Right ventricle myocardium inferior (tissue), 1 donor: ENCODE measurements at regions not wholly inside any gene's neighbourhood (a gene's known extent, or its start where the extent isn't known, plus 50 kb on each side); places are given as distances from the start of the nearest gene placed in this dataset.

Experiments
- ATAC-seq: fragments of 200-7000 bp; cut with Tn5 transposase; one replicate; pipeline ENCODE4 v1.9.1; 2020; ENCODE audit warnings: mild to moderate bottlenecking, moderate library complexity
- DNase-seq: peaks from one replicate; pipeline ENCODE4 v3.0.0; 2021; ENCODE audit errors: missing footprints
- intact Hi-C: fragments of 100-400 bp; cut with DNase I; formaldehyde crosslinking; loops from one replicate; pipeline ENCODE4 v1.11.0; 2022
- donor health status: DM: no; HTN: yes; CAD: no; lungs with severe emphysema.

DNA sequence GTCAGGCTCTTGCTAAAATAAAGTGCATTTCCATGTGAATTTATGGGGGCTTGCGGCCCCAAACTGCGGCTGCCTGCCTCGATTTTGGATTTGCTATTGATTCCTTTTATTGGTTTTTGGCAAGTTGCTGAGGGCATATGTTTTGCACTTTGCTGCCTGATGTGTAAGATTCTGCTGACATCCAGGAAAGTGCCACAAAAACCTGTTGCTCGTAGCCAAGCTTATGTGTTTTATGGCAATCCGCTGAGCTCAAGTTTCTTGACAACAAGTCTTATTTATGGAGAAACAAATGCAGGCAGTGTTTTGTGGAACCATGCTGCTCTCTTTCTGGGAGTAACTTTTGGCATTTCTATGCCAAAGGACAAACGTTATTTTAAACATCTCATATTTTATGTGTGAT is 97.3 kb upstream of the DDIT4L start:
- ATAC-seq: no peak
- intact Hi-C loops: no loop called here
- no peak for DNase-seq

DNA sequence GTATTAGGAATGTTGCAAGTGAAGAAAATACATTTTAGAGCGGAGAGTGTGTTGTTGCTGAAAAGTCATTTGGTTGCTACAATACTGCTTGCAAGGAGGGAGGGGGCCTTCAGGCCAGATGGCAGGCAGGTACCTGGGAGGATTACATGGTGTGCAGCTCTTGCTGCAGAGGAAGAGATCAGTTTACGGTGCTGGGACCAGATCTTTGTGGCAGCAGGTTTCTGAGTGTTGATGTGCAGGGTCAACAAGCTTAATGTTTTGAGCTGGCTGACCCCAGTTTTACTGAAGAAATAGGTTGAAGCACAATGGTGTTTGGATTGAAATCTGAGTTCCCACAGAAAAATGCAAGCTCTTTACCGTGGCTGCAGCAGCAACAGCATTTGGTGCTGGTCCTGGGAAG is 96.4 kb upstream of the DDIT4L start:
- intact Hi-C loops: no loop called here
- no peak for ATAC-seq

DNA sequence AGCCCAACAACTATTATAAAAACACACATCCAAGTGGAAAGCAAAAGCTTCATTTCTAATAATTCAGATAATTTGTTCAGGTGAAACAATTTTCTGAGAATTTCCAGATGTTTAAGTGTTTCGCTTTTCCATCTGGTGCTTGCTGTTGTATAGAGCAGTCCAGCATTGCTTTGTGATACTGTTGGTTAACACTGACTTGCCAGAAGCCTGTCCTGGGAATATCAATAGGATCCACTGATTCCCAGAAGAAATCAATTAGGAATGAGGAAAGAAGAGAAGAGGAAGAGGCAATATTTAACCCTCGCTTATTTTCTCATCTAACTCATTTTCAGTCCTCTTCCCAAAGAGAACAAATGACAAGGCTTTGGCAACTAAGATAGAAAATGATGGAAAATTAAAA is 94.9 kb upstream of the DDIT4L start:
- no peak for DNase-seq
- intact Hi-C loops: no loop called here

More for the DNA sequence above, 96.4 kb upstream of the DDIT4L start:
- no peak for DNase-seq

DNA sequence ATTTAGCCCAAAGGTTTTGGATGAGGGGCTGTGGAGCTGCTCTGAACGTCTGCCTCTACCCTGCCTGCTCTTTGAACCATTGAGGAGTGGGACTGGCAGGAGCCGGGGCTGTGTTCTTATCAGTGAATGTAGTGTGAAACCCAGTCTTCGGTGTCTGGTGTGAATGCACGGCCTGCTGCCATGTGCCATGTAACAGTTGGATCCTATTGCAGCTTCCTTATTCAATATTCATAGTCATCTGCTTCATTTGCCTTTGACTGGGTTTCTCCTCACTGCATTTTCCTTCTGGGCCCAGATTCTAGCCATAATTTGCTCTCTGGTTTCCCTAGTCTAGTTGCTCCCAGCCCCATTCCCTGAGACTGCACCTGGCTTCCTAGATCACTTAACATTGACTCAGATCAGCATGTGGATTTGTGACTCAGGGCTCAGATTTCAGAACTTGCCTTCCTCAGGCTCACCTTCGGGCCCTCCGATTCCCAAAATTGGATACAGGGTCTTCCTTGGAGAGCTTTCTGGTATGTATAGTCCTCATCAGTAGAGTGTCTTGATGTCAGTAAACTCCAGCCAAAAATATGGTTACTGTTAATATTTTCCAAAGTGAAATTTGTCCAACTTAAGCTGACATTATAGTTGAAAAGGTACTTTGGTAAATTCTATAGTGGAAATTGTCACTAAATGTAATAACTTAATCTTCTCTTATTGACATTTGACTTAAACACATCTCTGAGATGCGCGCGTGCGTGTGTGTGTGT is 94.0 kb upstream of the DDIT4L start:
- no peak for ATAC-seq

More for the DNA sequence above, 94.9 kb upstream of the DDIT4L start:
- ATAC-seq: no peak

DNA sequence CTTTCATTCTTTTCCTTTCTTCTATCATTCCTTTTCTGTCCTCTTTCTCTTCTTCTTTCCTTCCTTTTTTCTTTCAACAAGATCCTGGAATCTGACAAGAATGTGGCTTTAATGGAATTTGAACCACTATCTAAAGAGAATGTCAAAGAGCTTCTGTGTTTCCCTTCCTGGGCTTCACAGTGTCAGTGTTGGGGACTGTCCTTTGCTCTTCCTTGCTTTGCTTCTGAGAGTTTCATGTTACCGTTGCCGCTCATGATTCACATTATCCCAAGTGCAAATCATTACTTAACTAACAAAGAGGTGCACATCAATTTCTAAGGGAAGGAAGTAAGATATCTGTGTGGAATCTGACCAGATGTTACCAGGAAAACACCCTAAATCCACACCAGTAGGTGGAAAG is 90.5 kb upstream of the DDIT4L start:
- no peak for ATAC-seq
- intact Hi-C loops: no loop called here
- DNase-seq: no peak

More for the DNA sequence above, 94.0 kb upstream of the DDIT4L start:
- DNase-seq: no peak
- intact Hi-C loops: no loop called here

DNA sequence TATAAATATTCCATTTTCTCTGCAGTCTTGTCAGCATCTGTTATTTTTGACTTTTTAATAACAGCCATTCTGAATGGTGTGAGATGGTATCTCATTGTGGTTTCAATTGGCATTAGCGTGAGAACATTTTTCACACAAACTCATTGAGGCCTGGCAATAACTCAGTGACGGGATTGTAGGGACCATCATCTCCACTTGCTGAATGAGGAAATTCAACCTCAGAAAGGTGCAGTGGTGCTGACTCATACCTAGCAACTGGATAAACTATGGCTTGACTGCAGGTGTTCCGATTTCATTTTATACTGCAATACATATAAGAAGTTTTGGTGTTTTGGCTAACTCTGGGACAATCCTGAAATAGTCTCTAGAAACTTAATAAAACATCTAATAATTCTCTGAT is 88.3 kb upstream of the DDIT4L start:
- no peak for DNase-seq
- no peak for ATAC-seq
- intact Hi-C loops: no loop called here

DNA sequence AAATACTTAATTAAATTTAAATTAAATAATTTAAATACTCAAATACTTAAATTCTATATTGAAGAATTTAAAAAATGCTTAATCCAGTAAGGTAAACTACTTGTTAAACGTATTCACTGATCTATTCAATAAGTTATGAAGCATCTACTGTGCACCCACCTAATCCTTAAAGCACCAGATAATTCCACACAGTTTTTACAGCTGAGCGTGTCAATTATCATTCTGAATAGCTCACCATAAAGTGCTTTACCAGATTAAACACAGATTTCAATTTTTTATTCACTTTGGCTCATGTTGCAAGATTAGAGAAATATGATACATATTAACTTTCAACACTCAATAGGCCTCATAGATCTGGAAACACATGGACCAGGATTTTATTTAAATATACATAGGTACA is 79.2 kb upstream of the DDIT4L start:
- ATAC-seq (no peak), DNase-seq (no peak)
- intact Hi-C loops: no loop called here

DNA sequence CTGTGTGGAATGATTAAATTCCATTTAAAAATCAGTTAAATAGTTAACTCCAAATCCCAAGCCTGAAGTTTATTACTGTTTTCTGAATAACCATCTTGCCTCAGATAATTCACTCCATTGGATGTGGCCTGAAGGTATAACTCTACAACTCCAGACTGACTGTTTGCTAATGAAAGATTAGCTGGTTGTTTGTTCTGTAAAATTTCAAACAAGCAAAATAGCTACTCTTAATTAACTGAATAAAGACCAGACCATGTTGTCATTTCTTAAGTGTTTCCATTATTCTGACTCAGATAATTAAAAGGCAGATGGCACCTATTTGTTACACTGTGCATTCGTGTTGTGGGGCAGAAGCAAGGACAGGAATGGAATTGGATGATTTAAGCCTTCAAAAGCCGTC is 78.5 kb upstream of the DDIT4L start:
- intact Hi-C loops: no loop called here
- no peak for DNase-seq
- no peak for ATAC-seq

DNA sequence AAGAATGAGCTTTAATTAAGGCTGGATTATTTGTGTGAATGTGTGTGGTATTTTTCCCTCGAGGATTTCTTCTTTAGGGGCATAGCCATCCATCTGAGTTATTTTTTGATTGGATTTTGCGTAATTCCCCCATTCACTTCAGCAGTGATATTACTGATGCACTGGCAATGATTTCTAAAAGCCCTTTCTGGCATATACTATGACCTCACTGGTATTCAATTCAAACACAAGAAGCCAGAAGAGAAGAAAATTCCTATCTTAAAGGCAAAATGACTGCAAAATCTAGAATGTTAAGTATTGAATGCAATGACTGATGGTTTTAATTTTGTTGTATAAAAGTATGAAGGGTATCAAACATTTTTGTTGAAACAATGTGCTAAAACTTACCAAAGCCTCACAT is 71.1 kb upstream of the DDIT4L start:
- ATAC-seq (no peak), DNase-seq (no peak)
- intact Hi-C loops: no loop called here

DNA sequence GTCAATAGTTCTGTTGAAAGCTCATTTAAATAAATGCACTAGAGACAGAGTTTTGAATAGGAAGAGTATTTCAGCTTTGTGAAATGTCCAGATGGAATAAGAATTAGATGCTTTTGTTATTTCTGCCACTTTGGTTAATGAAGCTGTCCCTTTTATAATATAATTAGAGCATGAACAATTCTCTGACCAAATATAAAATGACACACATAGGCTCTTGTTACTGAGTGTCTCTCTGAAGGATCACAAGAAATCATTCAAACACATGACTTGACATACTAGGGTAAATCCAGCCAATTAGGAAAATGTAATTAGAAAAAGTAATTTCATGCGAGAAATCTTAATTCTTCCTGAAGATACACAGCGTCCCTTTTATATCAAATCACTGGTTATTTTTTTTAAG is 68.4 kb upstream of the DDIT4L start:
- DNase-seq: no peak
- ATAC-seq: no peak

DNA sequence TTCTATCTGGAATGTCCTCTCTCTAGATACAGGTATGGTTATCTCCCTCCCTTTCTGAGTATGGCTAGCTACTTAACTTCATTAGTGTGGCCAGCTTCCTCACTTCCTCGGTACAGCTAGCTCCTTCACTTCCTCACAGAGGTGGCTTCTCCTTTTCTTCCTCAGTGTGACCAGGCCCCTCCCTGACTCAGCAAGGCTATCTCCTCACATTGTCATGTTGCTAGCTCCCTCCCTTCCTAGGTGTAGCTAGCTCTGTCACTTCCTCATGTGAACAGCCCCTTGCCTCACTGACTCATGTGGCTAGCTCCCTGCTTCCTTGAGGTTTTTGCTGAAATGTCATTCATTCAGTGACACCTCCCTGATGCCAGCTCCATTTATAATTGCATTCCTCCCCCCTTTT is 67.3 kb upstream of the DDIT4L start:
- ATAC-seq (no peak), DNase-seq (no peak)
- intact Hi-C loops: no loop called here

More for the DNA sequence above, 68.4 kb upstream of the DDIT4L start:
- intact Hi-C loops: no loop called here

DNA sequence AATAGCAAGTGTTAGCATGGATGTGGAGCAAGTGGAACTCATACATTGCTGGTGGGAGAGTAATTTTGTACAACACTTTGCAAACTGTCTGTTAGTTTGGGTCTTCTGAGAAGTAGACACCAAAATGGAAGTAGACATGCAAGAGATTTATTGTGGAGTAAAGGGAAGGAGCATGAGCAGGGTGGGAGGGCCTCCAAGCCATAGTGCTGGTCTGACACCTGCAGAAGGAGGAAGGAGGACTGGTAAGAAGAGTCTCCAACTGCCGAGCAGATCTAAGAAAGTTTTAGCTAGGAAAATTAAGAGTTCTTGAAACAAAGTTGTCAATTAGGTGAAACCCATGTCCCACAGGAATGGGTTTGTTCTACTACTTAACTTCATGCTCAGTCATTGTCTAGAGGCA is 64.0 kb upstream of the DDIT4L start:
- intact Hi-C loops: no loop called here
- ATAC-seq: no peak

DNA sequence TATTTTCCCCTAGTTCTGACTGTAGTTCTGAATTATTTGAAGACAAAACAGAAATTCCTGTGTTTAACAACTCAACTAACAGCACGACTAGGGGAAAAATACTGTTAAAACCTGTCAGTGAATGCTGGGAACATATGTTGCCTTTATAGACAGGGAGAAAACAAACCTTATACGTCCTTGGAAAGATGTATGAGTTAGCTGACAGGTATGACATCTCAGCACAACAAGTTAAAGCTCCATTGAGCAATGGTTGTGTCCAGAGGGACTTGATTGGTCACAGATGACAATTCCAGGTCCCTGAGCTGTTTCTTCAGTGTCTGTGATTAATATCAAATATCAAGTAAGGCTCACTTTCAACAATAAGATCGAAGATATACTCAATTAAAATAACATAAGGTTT is 58.2 kb upstream of the DDIT4L start:
- no peak for DNase-seq
- no peak for ATAC-seq
- intact Hi-C loops: no loop called here

More for the DNA sequence above, 64.0 kb upstream of the DDIT4L start:
- no peak for DNase-seq

DNA sequence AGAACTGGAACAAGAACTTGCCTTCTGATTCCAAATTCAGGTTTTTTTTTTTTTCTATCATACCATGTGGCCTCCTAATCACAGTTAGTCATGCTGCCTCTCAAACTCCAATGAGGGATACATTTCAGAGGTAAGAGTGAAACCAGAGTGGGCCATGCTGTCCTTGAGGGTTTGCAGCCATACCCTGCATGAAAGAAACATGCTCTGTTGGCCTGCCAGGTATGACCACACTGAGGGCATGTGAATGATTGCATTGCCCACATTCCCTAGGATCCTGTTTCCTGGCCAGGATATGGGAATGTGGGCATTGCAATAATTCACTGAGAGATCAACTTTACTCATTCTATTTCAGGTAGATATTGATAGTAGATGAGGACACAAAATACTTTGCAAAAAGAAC is 56.4 kb upstream of the DDIT4L start:
- DNase-seq (no peak), ATAC-seq (no peak)
- intact Hi-C loops: no loop called here

DNA sequence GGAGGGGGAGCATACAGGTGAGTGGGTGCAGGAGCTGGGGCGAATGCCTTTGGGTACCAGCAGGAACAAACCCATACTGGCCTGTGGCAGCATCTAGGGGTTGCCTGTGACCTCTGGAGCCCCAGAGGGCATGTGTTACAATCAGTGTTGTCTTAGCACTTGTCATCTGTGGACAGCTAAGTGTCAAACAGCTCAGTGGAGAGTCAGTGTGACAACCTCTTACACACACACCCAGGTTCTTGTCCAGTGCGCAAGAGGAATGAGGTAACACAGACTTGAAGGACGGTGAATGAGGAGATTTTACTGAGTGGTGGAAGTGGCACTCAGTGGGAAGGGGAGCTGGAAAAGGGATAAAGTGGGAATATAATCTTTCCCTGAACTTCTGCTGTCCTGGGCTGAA is 54.1 kb upstream of the DDIT4L start:
- DNase-seq: no peak
- no peak for ATAC-seq
- intact Hi-C loops: no loop called here
